HUES6 (cell line): ENCODE measurements at regions not wholly inside any gene's neighbourhood (a gene's known extent, or its start where the extent isn't known, plus 50 kb on each side); places are given as distances from the start of the nearest gene placed in this dataset.

ENCODE experiments used
- H3K27ac ChIP-seq: 2 replicates; pipeline ENCODE4 v1.7.0; 2013; ENCODE audit warnings: low read depth, mild to moderate bottlenecking, low read length, inconsistent platforms
- H3K27me3 ChIP-seq: 2 replicates; pipeline ENCODE4 v1.6.1; 2013; ENCODE audit warnings: low read length; ENCODE audit not compliant: control insufficient read depth, insufficient read depth
- H3K36me3 ChIP-seq: 2 replicates; pipeline ENCODE4 v1.6.1; 2013; ENCODE audit warnings: low read length; ENCODE audit not compliant: control insufficient read depth, insufficient read depth
- H3K4me1 ChIP-seq: 2 replicates; pipeline ENCODE4 v1.6.1; 2013; ENCODE audit warnings: low read length; ENCODE audit not compliant: control insufficient read depth, insufficient read depth
- H3K4me3 ChIP-seq: 2 replicates; pipeline ENCODE4 v1.5.1; 2013; ENCODE audit warnings: low read depth, low read length
- H3K9ac ChIP-seq: one replicate; pipeline ENCODE4 v1.6.1; 2013; ENCODE audit warnings: mild to moderate bottlenecking, low read length
- H3K9me3 ChIP-seq: 2 replicates; pipeline ENCODE4 v1.6.1; 2013; ENCODE audit warnings: low read depth, low read length; ENCODE audit not compliant: control insufficient read depth, insufficient read depth

DNA sequence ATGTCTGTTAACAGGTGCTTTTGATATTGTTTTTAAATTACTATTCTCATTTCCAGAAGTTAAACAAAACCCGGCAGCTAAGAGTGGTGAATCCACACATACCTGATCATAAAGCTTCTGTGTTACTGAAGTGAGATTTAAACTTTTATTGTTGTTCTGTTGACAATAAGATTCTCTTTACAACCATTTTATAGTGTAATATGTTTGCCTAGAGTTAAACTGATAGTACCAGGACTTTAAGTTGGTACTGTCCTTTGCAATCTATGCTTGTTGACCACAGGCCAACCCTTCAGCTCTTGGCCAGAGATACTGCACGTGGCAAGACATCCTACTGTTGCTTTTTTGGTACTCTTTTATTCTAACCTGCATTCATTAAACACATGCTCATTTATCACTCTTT is 806.2 kb downstream of the MTRR start:
- H3K9me3 ChIP-seq, result no peaks in the 10 kb centered on the region
- no peak overlapping the region for H3K4me3 ChIP-seq
- no peaks in the 10 kb centered on the region for H3K36me3 ChIP-seq
- H3K4me1 ChIP-seq, result no peaks in the 10 kb centered on the region
- no peaks in the 10 kb centered on the region for H3K27me3 ChIP-seq
- no peak overlapping the region for H3K27ac ChIP-seq
- no peak overlapping the region for H3K9ac ChIP-seq

- no peaks in the 10 kb centered on the region for H3K4me1 ChIP-seq
- H3K9me3 ChIP-seq, result no peaks in the 10 kb centered on the region
- H3K9ac ChIP-seq, result no peak overlapping the region
- H3K27me3 ChIP-seq, result no peaks in the 10 kb centered on the region
- no peak overlapping the region for H3K27ac ChIP-seq
- H3K36me3 ChIP-seq, result no peaks in the 10 kb centered on the region
- no peak overlapping the region for H3K4me3 ChIP-seq
These were observed 807.7 kb downstream of the MTRR start for GRCh38 chr5:8676695-8677094.

DNA sequence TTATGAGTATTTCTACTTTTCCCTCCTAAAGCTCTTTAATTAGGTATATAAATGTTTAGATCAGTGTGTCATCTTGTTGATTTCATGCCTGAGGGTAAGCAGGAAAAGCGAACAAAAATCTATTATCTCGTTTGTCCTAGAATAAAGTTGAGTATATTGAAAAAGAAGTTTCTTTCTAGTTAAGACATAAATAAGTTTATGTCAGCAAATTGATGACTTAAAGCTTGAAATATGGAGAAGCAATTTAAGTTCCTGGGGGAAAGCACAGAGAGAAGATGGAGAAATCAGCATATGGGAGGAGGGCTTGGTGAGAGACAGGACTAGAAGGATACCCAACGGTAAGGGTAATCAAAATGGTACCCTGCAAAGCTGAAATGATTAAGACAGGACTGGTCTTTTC is 813.4 kb downstream of the MTRR start:
- Histone ChIP-seq H3K4me1 (no peaks in the 10 kb centered on the region), H3K36me3 (no peaks in the 10 kb centered on the region), H3K4me3 (no peak overlapping the region), H3K27ac (no peak overlapping the region), H3K27me3 (no peaks in the 10 kb centered on the region), H3K9me3 (no peaks in the 10 kb centered on the region), H3K9ac (no peak overlapping the region)

DNA sequence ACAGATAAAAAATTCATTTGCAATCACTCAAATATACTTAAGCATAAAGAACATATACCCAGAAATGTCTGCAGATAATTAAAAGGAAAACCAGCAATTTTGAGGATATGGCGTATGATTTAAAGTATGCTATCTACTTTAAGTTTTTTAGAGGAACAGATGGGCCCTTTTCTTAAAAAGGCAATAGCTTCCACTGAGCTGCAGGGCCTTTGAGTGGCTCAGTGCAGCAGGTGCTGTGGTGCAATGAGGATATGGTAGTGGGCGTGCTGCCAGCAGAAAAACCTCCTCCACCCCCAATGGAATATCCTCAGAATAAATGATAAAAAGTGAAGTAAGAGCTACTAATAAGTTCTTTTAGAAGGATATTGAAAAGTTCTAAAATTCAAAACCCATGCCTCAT is 814.5 kb downstream of the MTRR start:
- Histone ChIP-seq H3K27ac (no peak overlapping the region), H3K4me1 (no peaks in the 10 kb centered on the region), H3K4me3 (no peak overlapping the region), H3K9me3 (no peaks in the 10 kb centered on the region), H3K9ac (no peak overlapping the region), H3K36me3 (no peaks in the 10 kb centered on the region), H3K27me3 (no peaks in the 10 kb centered on the region)

GRCh38 chr5:8685704-8686103 is 816.8 kb downstream of the MTRR start:
- Histone ChIP-seq H3K27ac (no peak overlapping the region), H3K4me3 (no peak overlapping the region), H3K27me3 (no peaks in the 10 kb centered on the region), H3K9ac (no peak overlapping the region), H3K36me3 (no peaks in the 10 kb centered on the region), H3K9me3 (no peaks in the 10 kb centered on the region), H3K4me1 (peaks cover 2% of the 10 kb centered on the region; the same call in 1 of the 2 replicates)

- H3K4me1 ChIP-seq, result peaks cover 2% of the 10 kb centered on the region; the same call in 1 of the 2 replicates
- no peak overlapping the region for H3K9ac ChIP-seq
- no peaks in the 10 kb centered on the region for H3K36me3 ChIP-seq
- H3K4me3 ChIP-seq, result no peak overlapping the region
- H3K27me3 ChIP-seq, result no peaks in the 10 kb centered on the region
- H3K27ac ChIP-seq, result no peak overlapping the region
- H3K9me3 ChIP-seq, result no peaks in the 10 kb centered on the region
These were observed 817.8 kb downstream of the MTRR start for GRCh38 chr5:8686707-8687106.

DNA sequence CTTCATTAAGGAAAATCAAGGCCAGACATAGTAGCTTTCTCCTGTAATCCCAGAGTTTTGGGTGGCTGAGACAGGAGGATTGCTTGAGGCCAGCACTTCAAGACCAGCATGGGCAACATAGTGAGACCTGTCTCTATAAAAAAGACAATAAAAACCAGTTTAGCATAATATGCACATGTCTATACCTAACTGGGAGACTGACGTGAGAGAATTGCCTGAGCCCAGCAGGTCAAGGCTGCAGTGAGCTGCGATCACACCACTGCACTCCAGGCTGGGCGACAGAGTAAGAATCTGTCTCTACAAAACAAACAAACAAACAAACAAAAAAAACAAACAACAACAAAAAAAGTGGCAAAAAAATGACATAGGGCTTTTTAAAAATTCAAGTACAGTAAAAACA is 820.8 kb downstream of the MTRR start:
- Histone ChIP-seq H3K27ac (no peak overlapping the region), H3K27me3 (no peaks in the 10 kb centered on the region), H3K36me3 (no peaks in the 10 kb centered on the region), H3K9me3 (no peaks in the 10 kb centered on the region), H3K4me1 (peaks cover 2% of the 10 kb centered on the region; the same call in 1 of the 2 replicates), H3K4me3 (no peak overlapping the region), H3K9ac (no peak overlapping the region)

- H3K27ac ChIP-seq, result no peak overlapping the region
- H3K36me3 ChIP-seq, result no peaks in the 10 kb centered on the region
- H3K4me1 ChIP-seq, result peaks cover 2% of the 10 kb centered on the region; the same call in 1 of the 2 replicates
- no peaks in the 10 kb centered on the region for H3K27me3 ChIP-seq
- H3K9me3 ChIP-seq, result no peaks in the 10 kb centered on the region
- H3K4me3 ChIP-seq, result no peak overlapping the region
- H3K9ac ChIP-seq, result no peak overlapping the region
These were observed 822.3 kb downstream of the MTRR start for GRCh38 chr5:8691221-8691620.

- Histone ChIP-seq H3K4me1 (peaks cover 2% of the 10 kb centered on the region; the same call in 1 of the 2 replicates), H3K9me3 (no peaks in the 10 kb centered on the region), H3K36me3 (no peaks in the 10 kb centered on the region), H3K4me3 (no peak overlapping the region), H3K27me3 (no peaks in the 10 kb centered on the region), H3K27ac (no peak overlapping the region), H3K9ac (no peak overlapping the region)
These were observed 824.4 kb downstream of the MTRR start for GRCh38 chr5:8693341-8693844.

DNA sequence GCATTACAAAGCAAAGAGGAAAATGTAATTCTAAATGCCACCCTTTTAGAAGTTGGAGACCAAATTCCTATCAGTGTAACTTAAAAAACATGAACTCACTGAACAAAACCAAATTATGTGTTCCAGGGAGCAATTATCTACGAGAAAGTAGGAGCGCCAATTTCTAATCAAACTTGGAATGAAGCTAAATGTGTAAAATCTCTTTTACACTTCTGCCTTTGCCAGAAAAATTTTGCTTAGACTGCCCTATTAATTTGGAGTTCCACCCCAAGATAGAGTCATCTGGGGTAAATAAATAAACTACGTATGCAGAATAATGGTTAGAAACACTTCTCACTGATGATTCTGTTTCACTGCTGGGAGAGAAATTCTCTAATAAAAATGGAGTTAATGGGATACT is 825.6 kb downstream of the MTRR start:
- H3K27me3 ChIP-seq, result no peaks in the 10 kb centered on the region
- H3K9ac ChIP-seq, result no peak overlapping the region
- H3K27ac ChIP-seq, result no peak overlapping the region
- no peaks in the 10 kb centered on the region for H3K9me3 ChIP-seq
- no peaks in the 10 kb centered on the region for H3K36me3 ChIP-seq
- peaks cover 2% of the 10 kb centered on the region; the same call in 1 of the 2 replicates for H3K4me1 ChIP-seq
- no peak overlapping the region for H3K4me3 ChIP-seq

GRCh38 chr5:8695902-8696845 is 827.2 kb downstream of the MTRR start:
- Histone ChIP-seq H3K4me3 (no peak overlapping the region), H3K9ac (no peak overlapping the region), H3K9me3 (no peaks in the 10 kb centered on the region), H3K36me3 (no peaks in the 10 kb centered on the region), H3K27ac (no peak overlapping the region), H3K27me3 (no peaks in the 10 kb centered on the region), H3K4me1 (no peaks in the 10 kb centered on the region)
